ENCODE measurements at regions not wholly inside any gene's neighbourhood (a gene's known extent, or its start where the extent isn't known, plus 50 kb on each side); places are given as distances from the start of the nearest gene placed in this dataset.

DNA sequence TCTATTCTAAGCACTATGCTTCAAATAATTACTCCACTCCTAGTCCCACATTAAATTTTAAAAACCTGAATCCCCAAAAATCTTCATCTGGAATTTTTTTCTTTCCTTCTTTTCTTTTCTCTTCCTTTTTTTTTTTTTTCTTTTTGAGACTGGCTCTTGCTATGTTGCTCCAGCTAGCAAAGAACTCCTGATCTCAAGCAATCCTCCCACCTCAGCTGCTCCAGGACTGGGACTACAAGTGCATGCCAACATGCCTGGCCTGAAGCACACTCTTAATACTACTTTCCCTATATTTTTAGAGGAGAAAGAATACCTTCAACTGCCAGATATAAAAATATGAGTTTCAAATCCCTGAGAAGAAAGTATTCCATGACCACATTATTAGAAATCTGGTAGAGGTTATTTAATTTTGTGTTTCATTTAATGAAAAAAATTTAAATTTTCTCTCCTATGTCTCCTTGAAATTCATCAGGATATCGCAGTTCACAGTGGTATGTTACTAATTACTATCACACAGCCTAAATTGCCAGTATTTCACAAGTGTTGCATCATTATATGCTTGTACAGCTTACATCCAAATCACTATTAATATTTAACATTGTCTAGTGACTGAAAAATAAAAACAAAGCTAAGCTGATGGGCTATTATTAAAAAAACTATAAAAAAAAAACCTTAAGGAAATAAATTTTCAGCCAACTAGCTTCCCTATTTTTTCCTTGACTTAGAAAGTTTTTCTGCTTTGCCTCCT is 227.8 kb downstream of the NAF1 start:
- intact Hi-C loops (cut with DNase I) = no loop called here
- H3K27me3 ChIP-seq = no peaks in the 10 kb centered on the region
- 83 to 95% methylated on average over 1 of the region's 1 CpG for WGBS, 2 donors
- H3K4me3 ChIP-seq = no peak overlapping the region
- no peak for TF ChIP-seq CTCF (IDR thresholded peaks at IDR 0.05)
- ATAC-seq (no peak), DNase-seq (no peak)
- H3K36me3 ChIP-seq = no peaks in the 10 kb centered on the region
- no peak overlapping the region for H3K27ac ChIP-seq
- H3K9me3 ChIP-seq = no peaks in the 10 kb centered on the region
- H3K4me1 ChIP-seq = no peaks in the 10 kb centered on the region

DNA sequence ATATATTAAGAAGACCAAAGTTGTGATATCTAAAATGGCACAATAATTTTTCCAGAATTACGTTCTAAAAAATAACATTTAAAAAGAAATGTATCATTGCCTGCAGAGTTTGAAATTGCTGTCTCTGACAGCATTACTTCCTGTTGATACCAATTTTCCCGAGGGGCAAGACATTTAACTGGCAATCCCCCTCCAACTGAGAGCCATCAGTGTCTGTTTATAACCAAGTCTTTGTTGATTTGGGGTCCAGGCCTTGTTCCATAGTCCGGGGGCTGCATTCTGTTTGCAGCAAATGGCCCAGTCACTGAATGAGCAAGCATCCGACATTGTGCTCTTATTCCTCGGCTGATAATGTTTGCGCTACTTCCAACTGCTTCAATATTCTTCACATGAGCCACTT is 231.5 kb downstream of the NAF1 start:
- Histone ChIP-seq H3K27me3 (peaks cover 0 to 3% (median 0%) of the 10 kb centered on the region in 7 donors), H3K36me3 (no peaks in the 10 kb centered on the region), H3K4me1 (no peaks in the 10 kb centered on the region), H3K9me3 (no peaks in the 10 kb centered on the region), H3K4me3 (no peak overlapping the region), H3K27ac (no peak overlapping the region)
- intact Hi-C loops (cut with DNase I) = no loop called here
- DNase-seq (no peak), ATAC-seq (no peak)
- WGBS, 2 donors = 64 to 69% methylated on average over 6 of the region's 6 CpGs
- TF ChIP-seq CTCF (IDR thresholded peaks at IDR 0.05) = no peak

- Histone ChIP-seq H3K4me3 (no peak overlapping the region), H3K27ac (no peak overlapping the region), H3K27me3 (peaks cover 0 to 3% (median 0%) of the 10 kb centered on the region in 7 donors), H3K4me1 (no peaks in the 10 kb centered on the region), H3K9me3 (no peaks in the 10 kb centered on the region), H3K36me3 (no peaks in the 10 kb centered on the region)
- ATAC-seq (no peak), DNase-seq (no peak)
- TF ChIP-seq CTCF (IDR thresholded peaks at IDR 0.05) = no peak
- intact Hi-C loops (cut with DNase I) = no loop called here
- WGBS, 2 donors = 37 to 41% methylated on average over 4 of the region's 4 CpGs
These were observed 235.4 kb downstream of the NAF1 start for GRCh38 chr4:162931286-162931685.

DNA sequence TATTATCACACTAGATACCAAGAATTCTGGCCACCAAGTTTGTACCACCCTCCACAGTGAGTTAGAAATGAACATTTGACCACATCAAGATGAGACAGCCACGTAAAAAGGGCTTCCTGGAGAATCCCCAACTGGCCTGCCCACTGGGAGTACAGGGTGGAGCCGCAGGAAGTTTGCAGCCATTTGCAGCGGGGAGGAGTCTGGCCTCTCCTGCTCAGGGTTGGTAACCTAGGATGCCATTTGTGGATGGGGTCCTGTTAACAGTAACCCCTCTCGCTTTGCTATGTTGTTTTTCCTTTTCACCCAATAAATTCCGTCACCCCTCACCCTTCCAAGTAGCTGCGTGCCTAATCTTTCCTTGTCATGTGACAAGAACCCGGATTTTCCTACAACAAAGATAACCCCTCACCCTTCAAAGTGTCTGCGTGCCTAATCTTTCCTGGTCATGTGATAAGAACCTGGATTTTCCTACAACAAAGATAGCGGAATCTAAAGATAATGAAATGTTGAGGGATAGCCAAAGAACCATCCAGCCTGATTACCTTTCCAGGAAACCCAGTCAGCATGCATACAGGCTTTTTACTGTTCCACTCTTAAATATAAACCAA is 245.4 kb downstream of the NAF1 start:
- H3K9me3 ChIP-seq = peaks cover 0 to 24% (median 2%) of the 10 kb centered on the region in 11 donors
- no peaks in the 10 kb centered on the region for H3K4me1 ChIP-seq
- no peak for TF ChIP-seq CTCF (IDR thresholded peaks at IDR 0.05)
- intact Hi-C loops (cut with DNase I) = no loop called here
- ATAC-seq = no peak
- no peak for DNase-seq
- no peaks in the 10 kb centered on the region for H3K27me3 ChIP-seq
- no peaks in the 10 kb centered on the region for H3K36me3 ChIP-seq
- H3K27ac ChIP-seq = no peak overlapping the region
- WGBS, 2 donors = 43 to 48% methylated on average over 9 of the region's 9 CpGs
- no peak overlapping the region for H3K4me3 ChIP-seq

Measured in heart right ventricle (tissue), 16 donors.